GM21390 (cell line): ENCODE measurements at regions not wholly inside any gene's neighbourhood (a gene's known extent, or its start where the extent isn't known, plus 50 kb on each side); places are given as distances from the start of the nearest gene placed in this dataset.

Experiments
- ATAC-seq: cut with Tn5 transposase; IDR thresholded peaks from one replicate; pipeline ENCODE4 v1.9.1; 2021; ENCODE audit not compliant: unreplicated experiment

- ATAC-seq: no peak
These were observed 206.4 kb downstream of the BCL11B start for GRCh38 chr14:99065551-99065950.

DNA sequence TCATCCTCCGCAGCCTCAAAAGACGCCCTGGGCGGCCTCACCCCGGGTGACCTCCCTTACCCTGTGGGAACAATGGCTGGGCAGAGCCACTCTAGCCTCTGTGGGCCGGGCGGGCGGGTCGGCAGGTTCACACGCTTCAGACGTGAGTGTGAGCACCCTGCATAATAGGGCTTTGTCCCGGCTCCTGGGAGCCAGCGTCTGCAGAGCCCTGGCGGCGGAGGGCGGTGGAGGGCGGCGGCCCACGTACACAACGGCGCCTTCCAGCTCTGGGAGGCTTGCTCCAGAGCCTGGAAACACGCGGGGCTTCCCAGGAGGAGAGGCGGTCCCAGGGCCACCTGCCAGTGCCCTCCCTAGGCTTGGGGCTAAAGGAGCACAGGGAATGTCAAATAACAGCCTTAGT lies 205.6 kb downstream of the BCL11B start:
- ATAC-seq: no peak

GRCh38 chr14:99067141-99067920 lies 204.7 kb downstream of the BCL11B start:
- ATAC-seq: no peak

DNA sequence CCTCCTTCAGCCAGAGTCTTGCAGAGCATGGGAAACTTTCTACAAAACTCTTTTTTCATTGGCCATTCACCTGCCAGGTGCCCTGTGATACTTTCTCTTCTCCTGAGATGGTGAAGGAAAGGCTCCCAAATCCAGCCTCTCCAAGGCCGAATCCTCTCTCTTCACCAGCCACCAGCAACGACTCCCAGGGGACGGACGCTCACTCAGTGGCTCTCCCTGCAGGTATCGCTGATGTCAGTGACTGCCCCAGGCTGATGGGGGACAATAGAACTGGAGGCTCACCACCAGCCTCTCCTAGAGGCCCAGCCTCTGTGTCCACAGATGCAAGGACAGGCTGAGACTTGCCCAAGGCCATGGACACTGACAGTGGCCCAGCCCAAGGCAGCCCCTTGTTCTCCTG lies 204.1 kb downstream of the BCL11B start:
- no peak for ATAC-seq

DNA sequence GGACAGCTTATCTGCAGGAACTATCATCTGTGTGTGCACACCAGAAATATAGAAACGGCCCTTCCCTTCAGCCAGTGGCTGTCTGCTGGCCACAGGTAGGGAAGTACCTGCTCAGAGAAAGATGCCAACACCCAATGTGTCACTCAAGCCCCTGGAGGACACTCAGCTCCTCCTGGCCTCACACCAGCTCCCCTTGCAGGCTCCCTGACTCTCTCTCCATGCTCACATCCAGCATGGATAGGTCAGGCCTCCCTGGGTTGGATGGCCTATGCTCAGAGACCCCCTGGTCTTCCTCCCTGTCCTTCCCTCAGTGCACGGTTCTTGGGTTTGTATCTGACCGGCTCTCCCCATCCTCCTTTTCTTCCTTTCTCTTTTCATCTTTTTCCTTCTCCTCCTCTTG lies 202.1 kb downstream of the BCL11B start:
- ATAC-seq: no peak

DNA sequence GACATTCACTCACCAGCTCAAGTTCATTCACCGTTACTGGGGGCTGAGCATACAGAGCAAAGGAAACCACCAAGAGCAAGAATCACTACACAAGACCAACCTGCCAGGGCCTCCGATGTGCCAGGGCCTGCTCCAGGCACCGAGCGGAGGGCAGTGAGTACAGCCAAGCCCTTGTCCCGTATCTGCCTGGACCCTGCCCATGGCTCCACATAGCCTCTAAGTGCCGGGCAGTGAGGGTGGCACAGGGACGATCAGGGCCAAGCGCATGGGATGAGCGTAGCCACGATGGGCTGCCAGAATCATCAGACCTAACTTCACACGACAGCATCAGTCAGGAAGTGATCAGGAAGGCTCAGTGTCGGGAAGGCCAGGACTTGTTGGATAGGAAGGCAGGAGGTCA lies 199.6 kb downstream of the BCL11B start:
- no peak for ATAC-seq

DNA sequence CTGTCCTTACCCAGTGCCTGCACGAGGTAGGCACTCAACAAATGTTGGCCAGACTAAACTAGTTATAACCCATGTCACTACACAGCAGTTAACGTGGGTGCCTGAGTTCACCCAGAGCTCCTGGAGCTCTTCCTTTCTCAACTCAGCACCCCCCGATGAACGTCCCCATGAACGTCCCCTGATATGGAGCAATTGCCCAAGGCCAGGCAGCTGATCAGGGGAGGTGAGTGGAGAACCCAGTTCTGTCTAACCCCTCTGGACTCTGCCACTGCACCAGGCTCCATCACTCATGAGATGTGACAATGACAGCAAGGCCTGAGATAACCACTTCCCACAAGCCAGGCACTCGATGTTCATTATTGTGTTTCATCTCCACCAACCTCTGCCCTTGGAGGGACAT lies 199.0 kb downstream of the BCL11B start:
- ATAC-seq: no peak

- ATAC-seq: no peak
These were observed 198.6 kb downstream of the BCL11B start for GRCh38 chr14:99073431-99073830.

GRCh38 chr14:99075061-99075460 lies 196.9 kb downstream of the BCL11B start:
- ATAC-seq: no peak

DNA sequence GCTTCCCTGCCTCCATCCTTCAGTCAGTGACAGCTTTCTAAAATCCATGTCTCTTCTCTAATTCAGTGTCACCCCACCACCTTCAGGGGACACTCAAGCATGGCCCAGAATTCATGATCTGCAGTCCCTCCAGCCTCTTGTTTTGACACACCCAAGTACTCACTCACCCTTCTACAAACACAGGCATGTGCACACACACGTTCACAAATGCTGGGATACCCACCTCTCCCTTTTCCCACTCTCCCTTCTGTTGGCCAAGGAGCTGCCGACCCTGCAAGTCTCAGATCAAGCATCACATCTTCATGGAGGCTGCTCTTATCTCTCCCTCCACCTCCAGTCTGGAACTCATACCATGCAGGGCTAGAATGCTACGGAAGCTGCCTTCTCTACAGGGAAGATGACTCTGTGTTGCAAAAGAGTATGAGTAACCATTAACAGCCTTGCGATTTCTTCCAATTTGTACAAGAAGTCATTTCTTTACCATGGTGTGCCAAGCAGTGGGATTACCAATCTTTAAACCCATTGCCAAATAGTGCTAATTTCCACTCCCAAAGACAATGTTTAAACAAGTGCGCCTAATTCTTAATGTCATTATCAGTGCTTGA lies 196.1 kb downstream of the BCL11B start:
- no peak for ATAC-seq

GRCh38 chr14:99077076-99077843 lies 194.7 kb downstream of the BCL11B start:
- no peak for ATAC-seq

DNA sequence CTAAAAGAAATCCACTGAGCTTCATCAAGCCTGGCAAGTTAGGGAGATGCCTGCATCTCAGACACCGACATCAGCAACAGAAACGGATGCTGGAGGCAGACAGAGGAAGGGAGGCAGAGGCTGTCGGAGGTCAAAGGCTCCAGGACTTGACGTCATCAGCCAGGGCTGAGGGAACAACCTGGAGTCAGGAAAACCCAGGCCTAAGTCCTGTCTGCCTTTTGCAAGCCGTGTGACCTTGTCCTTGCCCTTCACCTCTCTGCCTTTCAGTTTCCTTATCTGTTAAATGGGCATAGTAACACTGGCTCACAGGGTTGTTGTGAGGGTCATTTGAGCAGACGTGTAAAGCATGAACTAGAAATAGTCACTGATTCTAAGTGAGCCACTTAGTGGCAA lies 194.2 kb downstream of the BCL11B start:
- no peak for ATAC-seq

DNA sequence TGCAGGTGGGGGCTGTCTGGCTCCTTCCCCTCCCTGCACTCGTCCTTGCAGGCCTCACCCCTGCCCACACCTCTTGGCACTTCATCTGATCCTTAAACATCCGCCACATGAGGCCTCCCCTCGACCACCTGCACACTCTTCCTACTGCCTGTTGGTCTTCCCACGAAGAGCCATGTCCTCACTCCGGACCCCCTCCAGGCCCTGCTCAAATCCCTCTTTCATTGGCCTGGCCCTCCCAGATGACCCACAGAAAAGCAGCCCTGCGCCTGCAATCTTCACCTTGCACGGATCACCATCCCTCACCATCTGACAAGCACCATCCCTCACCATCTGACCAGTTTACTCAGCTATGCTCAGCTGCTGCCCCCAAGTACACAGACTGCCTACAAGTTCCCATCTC lies 193.6 kb downstream of the BCL11B start:
- no peak for ATAC-seq

DNA sequence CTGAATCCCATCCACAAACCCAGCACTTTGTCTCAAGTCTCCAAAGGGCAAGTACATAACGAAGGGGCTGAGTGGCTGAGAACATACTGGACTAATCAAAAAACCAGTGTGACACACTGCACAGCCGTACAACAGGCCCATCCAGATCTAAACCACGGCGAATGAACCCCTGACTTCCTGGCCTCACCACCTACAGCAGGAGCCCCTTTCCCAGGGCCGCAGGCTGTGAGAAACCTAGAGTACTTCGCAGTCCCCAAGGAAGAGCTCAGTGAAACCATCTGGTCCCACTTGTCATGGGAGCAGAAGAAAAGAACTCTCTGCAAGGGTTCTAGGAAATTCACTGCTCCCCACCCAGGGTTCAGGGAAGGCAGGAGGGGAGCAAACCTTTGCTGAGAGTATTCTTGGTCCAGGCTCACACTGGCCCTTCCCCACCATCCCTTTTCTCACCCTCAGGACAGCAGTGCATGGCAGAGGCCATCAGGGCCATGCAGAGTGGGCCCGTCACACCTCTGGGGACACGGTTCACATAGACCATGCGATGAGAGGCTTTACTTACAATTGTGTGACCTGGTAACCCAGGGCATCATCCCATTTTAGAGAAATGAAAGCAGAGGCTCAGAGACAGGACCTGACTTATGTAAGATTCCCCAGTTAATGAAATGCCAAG lies 192.8 kb downstream of the BCL11B start:
- ATAC-seq: no peak

DNA sequence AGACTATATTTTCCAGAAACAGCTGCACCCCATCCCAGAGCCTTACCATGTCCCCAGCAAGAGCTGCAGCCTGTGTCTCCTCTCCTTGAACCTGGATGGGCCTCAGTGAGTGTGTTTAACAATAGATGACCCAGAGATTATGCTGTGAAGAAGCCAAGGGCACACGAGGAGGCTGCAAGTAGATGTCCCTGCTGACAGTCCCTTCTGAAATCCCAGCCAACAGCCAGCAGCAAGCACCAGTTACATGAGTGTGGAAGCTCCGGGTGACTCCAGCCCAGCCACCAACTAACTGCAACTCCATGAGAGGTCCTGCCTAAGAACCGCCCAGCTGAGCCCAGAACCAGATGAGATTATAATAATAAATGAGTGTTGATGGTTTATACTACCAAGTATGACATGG lies 191.7 kb downstream of the BCL11B start:
- no peak for ATAC-seq

- ATAC-seq: no peak
These were observed 190.7 kb downstream of the BCL11B start for GRCh38 chr14:99081156-99081765.

DNA sequence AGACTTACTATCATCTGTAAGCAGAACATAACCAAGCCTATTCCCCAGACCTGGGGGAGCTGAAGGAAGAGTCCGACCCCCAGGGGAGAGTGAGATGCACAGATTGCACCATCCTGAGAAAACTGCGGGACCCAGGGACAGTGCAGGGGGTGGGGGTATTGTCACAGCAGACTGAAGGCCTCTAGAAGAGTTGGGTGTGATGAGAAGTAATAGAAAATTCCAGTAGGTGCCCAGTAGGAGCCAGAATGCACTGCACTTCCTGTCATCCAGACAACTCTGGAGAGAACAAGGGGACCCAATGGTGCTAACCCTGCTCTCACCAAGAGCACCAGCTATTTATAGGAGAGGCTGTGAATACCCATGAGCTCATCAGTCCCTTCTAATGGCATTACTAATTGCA lies 190.1 kb downstream of the BCL11B start:
- ATAC-seq: no peak

GRCh38 chr14:99093532-99094517 lies 178.2 kb downstream of the BCL11B start:
- ATAC-seq: no peak

DNA sequence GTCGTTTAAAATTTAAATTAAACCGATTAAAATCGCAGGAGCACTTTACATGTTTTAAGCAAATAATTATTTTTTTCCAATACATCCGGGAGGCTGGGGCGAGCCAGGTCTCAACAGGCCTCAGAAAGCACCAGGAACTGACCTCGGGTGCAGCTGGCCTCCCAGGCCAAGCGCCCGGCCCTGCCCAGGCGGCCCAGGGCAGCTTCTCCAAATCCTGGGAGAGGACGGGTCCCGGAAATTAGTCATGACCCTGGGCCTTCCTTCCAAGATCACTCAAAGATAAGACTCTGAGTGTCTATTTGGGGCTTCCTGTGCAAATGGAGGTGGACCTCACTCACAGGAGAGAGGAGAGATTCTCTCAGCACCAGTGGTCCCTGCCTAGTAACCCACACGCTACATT lies 177.1 kb downstream of the BCL11B start:
- no peak for ATAC-seq

- no peak for ATAC-seq
These were observed 176.6 kb downstream of the BCL11B start for GRCh38 chr14:99095369-99095768.
